Parathyroid adenoma (tissue), 2 donors: ENCODE measurements at regions not wholly inside any gene's neighbourhood (a gene's known extent, or its start where the extent isn't known, plus 50 kb on each side); places are given as distances from the start of the nearest gene placed in this dataset.
"Not testable (repeated sequence)": the region's sequence is repeated elsewhere in the genome, so short reads cannot be mapped to it uniquely, and the experiment has no call there.

Experiments used
- H2AFZ ChIP-seq: fragments of 300-600 bp; sonication (generic); one replicate; pipeline ENCODE4 v1.7.0; 2017; ENCODE audit warnings: antibody characterized with exemption, mild to moderate bottlenecking
- H3K27ac ChIP-seq: fragments of 300-600 bp; sonication (generic); one replicate; pipeline ENCODE4 v1.7.0; 2017
- H3K27me3 ChIP-seq: fragments of 300-600 bp; sonication (generic); one replicate; pipeline ENCODE4 v1.7.0; 2017; ENCODE audit warnings: low read length; ENCODE audit not compliant: control insufficient read depth, insufficient read depth
- H3K36me3 ChIP-seq: fragments of 300-600 bp; sonication (generic); one replicate; pipeline ENCODE4 v1.7.0; 2017; ENCODE audit warnings: low read length; ENCODE audit not compliant: control insufficient read depth, insufficient read depth
- H3K4me1 ChIP-seq: fragments of 300-600 bp; sonication (generic); one replicate; pipeline ENCODE4 v1.7.0; 2017; ENCODE audit warnings: control low read depth
- H3K4me2 ChIP-seq: fragments of 300-600 bp; sonication (generic); one replicate; pipeline ENCODE4 v1.7.0; 2017; ENCODE audit warnings: low read length
- H3K4me3 ChIP-seq: fragments of 300-600 bp; sonication (generic); one replicate; pipeline ENCODE4 v1.7.0; 2017; ENCODE audit warnings: low read depth, low read length
- H3K79me2 ChIP-seq: fragments of 300-600 bp; sonication (generic); one replicate; pipeline ENCODE4 v1.7.0; 2017; ENCODE audit warnings: control low read depth
- H3K9ac ChIP-seq: fragments of 300-600 bp; sonication (generic); one replicate; pipeline ENCODE4 v1.7.0; 2017; ENCODE audit warnings: mild to moderate bottlenecking
- H3K9me3 ChIP-seq: fragments of 300-600 bp; sonication (generic); one replicate; pipeline ENCODE4 v1.7.0; 2017; ENCODE audit warnings: low read length; ENCODE audit not compliant: control insufficient read depth
- TF ChIP-seq, protein P1 (sequence below): fragments of 300-600 bp; sonication (generic); IDR thresholded peaks from one replicate; pipeline ENCODE4 v1.7.0; 2017; ENCODE audit warnings: antibody characterized with exemption, mild to moderate bottlenecking
- donor health status: primary hyperparathyroidism.

DNA sequence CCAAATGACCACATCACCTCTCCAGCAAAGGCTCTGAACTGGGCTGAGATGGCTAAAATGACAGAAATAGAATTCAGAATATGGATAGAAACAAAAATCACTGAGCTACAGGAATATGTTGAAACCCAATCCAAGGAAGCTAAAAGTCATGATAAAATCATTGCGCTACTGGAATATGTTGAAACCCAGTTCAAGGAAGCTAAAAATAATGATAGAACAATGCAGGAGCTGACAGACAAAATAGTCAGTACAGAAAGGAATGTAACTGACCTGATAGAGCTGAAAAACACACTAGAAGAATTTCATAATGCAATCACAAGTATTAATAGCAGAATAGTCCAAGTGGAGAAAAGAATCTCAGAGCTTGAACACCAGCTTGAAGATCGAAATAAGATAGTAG, 394.9 kb upstream of the GRAMD2B start:
- Histone ChIP-seq H3K27ac (no peak overlapping the region), H2AFZ (no peak overlapping the region), H3K9me3 (no peaks in the 10 kb centered on the region), H3K36me3 (no peaks in the 10 kb centered on the region), H3K4me2 (no peak overlapping the region), H3K4me3 (no peak overlapping the region), H3K79me2 (no peaks in the 10 kb centered on the region), H3K27me3 (no peaks in the 10 kb centered on the region), H3K4me1 (no peaks in the 10 kb centered on the region), H3K9ac (no peak overlapping the region)
- TF ChIP-seq, protein P1, sequence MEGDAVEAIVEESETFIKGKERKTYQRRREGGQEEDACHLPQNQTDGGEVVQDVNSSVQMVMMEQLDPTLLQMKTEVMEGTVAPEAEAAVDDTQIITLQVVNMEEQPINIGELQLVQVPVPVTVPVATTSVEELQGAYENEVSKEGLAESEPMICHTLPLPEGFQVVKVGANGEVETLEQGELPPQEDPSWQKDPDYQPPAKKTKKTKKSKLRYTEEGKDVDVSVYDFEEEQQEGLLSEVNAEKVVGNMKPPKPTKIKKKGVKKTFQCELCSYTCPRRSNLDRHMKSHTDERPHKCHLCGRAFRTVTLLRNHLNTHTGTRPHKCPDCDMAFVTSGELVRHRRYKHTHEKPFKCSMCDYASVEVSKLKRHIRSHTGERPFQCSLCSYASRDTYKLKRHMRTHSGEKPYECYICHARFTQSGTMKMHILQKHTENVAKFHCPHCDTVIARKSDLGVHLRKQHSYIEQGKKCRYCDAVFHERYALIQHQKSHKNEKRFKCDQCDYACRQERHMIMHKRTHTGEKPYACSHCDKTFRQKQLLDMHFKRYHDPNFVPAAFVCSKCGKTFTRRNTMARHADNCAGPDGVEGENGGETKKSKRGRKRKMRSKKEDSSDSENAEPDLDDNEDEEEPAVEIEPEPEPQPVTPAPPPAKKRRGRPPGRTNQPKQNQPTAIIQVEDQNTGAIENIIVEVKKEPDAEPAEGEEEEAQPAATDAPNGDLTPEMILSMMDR = no peak

GRCh38 chr5:126029282-126029681, 393.9 kb upstream of the GRAMD2B start:
- H3K4me3 ChIP-seq, H3K79me2 ChIP-seq, H3K9ac ChIP-seq, H3K4me2 ChIP-seq, H3K4me1 ChIP-seq, H3K27me3 ChIP-seq, H3K9me3 ChIP-seq, H3K27ac ChIP-seq, H2AFZ ChIP-seq, H3K36me3 ChIP-seq: not testable (repeated sequence)

DNA sequence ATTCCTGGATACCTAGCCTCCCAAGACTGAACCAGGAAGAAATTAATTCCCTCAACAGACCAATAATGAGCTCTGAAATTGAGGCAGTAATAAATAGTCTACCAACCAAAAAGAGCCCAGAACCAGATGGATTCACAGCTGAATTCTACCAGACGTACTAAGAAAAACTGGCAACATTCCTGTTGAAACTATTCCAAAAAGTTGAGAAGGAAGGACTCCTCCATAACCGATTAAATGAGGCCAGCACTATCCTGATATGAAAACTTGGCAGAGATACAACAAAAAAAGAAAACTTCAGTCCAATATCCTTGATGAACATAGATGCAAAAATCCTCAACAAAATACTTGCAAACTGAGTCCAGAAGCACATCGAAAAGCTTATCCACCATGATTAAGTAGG, 392.5 kb upstream of the GRAMD2B start:
- no peak overlapping the region for H3K9ac ChIP-seq
- no peaks in the 10 kb centered on the region for H3K4me1 ChIP-seq
- TF ChIP-seq, protein P1 = no peak
- H2AFZ ChIP-seq = no peak overlapping the region
- H3K27ac ChIP-seq = no peak overlapping the region
- no peaks in the 10 kb centered on the region for H3K79me2 ChIP-seq
- H3K4me3 ChIP-seq = no peak overlapping the region
- H3K4me2 ChIP-seq = no peak overlapping the region
- H3K36me3 ChIP-seq = no peaks in the 10 kb centered on the region
- no peaks in the 10 kb centered on the region for H3K27me3 ChIP-seq
- H3K9me3 ChIP-seq = no peaks in the 10 kb centered on the region

DNA sequence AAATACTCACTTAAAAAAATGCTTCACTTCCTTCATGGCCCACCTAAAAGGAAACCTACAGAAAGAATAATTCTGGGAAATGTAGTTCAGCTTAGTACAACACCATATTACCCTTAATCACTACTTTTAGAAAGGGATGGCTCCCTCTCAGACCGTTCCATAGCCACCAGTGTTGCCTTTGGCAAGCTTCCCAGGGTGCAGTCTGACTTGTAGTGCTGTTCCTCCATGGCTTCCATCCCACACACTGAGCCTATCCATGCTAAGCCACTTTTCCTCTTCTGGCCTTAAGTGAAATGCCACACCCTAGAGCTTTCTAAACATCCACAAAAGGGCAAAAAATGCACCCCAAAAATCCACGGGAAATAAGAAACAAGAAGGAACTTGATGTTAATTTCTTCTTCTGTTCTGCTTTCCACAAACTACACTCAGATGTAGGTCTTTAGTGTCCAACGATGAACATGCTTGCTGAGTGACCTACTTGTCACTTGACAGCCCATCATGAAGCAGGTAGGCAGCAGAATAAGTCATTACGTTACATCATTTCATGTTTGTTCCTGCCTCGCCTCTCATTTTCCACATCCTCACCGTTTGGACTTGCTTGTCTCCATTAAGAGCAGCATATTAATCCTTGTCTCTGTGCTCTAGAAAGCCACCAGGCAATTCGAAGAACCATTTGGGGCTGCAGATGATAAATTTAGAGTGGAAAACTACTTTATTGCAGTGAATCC, 391.1 kb upstream of the GRAMD2B start:
- Histone ChIP-seq H3K9me3 (no peaks in the 10 kb centered on the region), H3K4me1 (no peaks in the 10 kb centered on the region), H3K9ac (no peak overlapping the region), H3K79me2 (no peaks in the 10 kb centered on the region), H3K27me3 (no peaks in the 10 kb centered on the region), H3K4me3 (no peak overlapping the region), H3K36me3 (no peaks in the 10 kb centered on the region), H3K27ac (no peak overlapping the region), H3K4me2 (no peak overlapping the region), H2AFZ (no peak overlapping the region)
- TF ChIP-seq, protein P1 = no peak

- no peaks in the 10 kb centered on the region for H3K27me3 ChIP-seq
- TF ChIP-seq, protein P1 = no peak
- no peaks in the 10 kb centered on the region for H3K4me1 ChIP-seq
- no peak overlapping the region for H3K4me2 ChIP-seq
- H3K79me2 ChIP-seq = no peaks in the 10 kb centered on the region
- H3K27ac ChIP-seq = no peak overlapping the region
- H3K4me3 ChIP-seq = no peak overlapping the region
- H3K9me3 ChIP-seq = peaks cover 4% of the 10 kb centered on the region
- no peak overlapping the region for H3K9ac ChIP-seq
- H3K36me3 ChIP-seq = no peaks in the 10 kb centered on the region
- H2AFZ ChIP-seq = no peak overlapping the region
These were observed 379.5 kb upstream of the GRAMD2B start for GRCh38 chr5:126043688-126044087.
